ENCODE measurements at regions not wholly inside any gene's neighbourhood (a gene's known extent, or its start where the extent isn't known, plus 50 kb on each side); places are given as distances from the start of the nearest gene placed in this dataset.

GRCh38 chr4:117533501-117533900 lies 448.1 kb upstream of the TRAM1L1 start:
- Histone ChIP-seq H3K9me3 (no peaks in the 10 kb centered on the region), H3K4me3 (ENCODE audit: low read depth in 2 of 2, low read length in 1 of 2) (no peak overlapping the region), H3K4me2 (no peak overlapping the region), H2AFZ (ENCODE audit: low read depth) (no peak overlapping the region), H4K20me1 (ENCODE audit: insufficient read depth) (no peaks in the 10 kb centered on the region), H3K27ac (ENCODE audit: low read depth in 2 of 2, low read length in 1 of 2) (no peak overlapping the region), H3K36me3 (replicated peaks in 1 of 2; ENCODE audit: control insufficient read depth in 1 of 2, insufficient read depth in 2 of 2, low read length in 1 of 2) (no peaks in the 10 kb centered on the region), H3F3A (replicated peaks; ENCODE audit: insufficient read depth) (no peaks in the 10 kb centered on the region), H3K9me2 (no peaks in the 10 kb centered on the region), H3K79me2 (ENCODE audit: insufficient read depth) (no peaks in the 10 kb centered on the region), H3K9ac (no peak overlapping the region), H3K27me3 (ENCODE audit: insufficient read depth) (no peaks in the 10 kb centered on the region), H3K4me1 (ENCODE audit: control insufficient read depth in 1 of 2, insufficient read depth in 2 of 2, low read depth in 1 of 2, low read length in 1 of 2) (no peaks in the 10 kb centered on the region)
- ChIA-PET CTCF (no interaction called here), POLR2A (no interaction called here)
- WGBS (ENCODE audit: low lambda C conversion rate): 68% methylated on average over 1 of the region's 1 CpG
- no peak for DNase-seq
- TF ChIP-seq TEAD4 (IDR thresholded peaks at IDR 0.05; ENCODE audit: borderline replicate concordance, insufficient read depth) (no peak), USF1 (IDR thresholded peaks at IDR 0.05; ENCODE audit: borderline replicate concordance, low read depth) (no peak), ZBTB33 (IDR thresholded peaks at IDR 0.05; ENCODE audit: borderline replicate concordance, low read depth) (no peak), MEF2A (IDR thresholded peaks at IDR 0.05; ENCODE audit: borderline replicate concordance, low read depth) (no peak), MAX (IDR thresholded peaks at IDR 0.05; ENCODE audit: low read depth) (no peak), RAD21 (IDR thresholded peaks at IDR 0.05; ENCODE audit: low read length) (no peak), FOSL2 (IDR thresholded peaks at IDR 0.05; ENCODE audit: borderline replicate concordance, low read depth) (no peak), PBX3 (IDR thresholded peaks at IDR 0.05) (no peak), TAF1 (IDR thresholded peaks at IDR 0.05; ENCODE audit: borderline replicate concordance, low read depth, low read length) (no peak), FOXM1 (IDR thresholded peaks at IDR 0.05; ENCODE audit: low read depth) (no peak), USF2 (IDR thresholded peaks at IDR 0.05; ENCODE audit: borderline replicate concordance, low read depth, low read length) (no peak)

- no peaks in the 10 kb centered on the region for H3K27me3 ChIP-seq (ENCODE audit: insufficient read depth)
- H3K9me2 ChIP-seq: no peaks in the 10 kb centered on the region
- 36% methylated on average over 1 of the region's 1 CpG for WGBS (ENCODE audit: low lambda C conversion rate)
- no peaks in the 10 kb centered on the region for H3F3A ChIP-seq (replicated peaks; ENCODE audit: insufficient read depth)
- no peak overlapping the region for H3K9ac ChIP-seq
- H4K20me1 ChIP-seq (ENCODE audit: insufficient read depth): no peaks in the 10 kb centered on the region
- H3K9me3 ChIP-seq: no peaks in the 10 kb centered on the region
- CTCF ChIA-PET: no interaction called here
- POLR2A ChIA-PET: no interaction called here
- TF ChIP-seq JUND (IDR thresholded peaks at IDR 0.05) (no peak), POLR2AphosphoS5 (IDR thresholded peaks at IDR 0.05; ENCODE audit: low read depth, low read length) (no peak), YY1 (IDR thresholded peaks at IDR 0.05; ENCODE audit: low read depth) (no peak), GABPA (IDR thresholded peaks at IDR 0.05; ENCODE audit: low read depth) (no peak), FOXJ3 (CRISPR knock-in tag; IDR thresholded peaks at IDR 0.05) (no peak), USF2 (IDR thresholded peaks at IDR 0.05; ENCODE audit: borderline replicate concordance, low read depth, low read length) (no peak)
- no peak overlapping the region for H3K4me3 ChIP-seq (ENCODE audit: low read depth in 2 of 2, low read length in 1 of 2)
- no peak for DNase-seq
- H3K27ac ChIP-seq (ENCODE audit: low read depth in 2 of 2, low read length in 1 of 2): no peak overlapping the region
- no peaks in the 10 kb centered on the region for H3K4me1 ChIP-seq (ENCODE audit: control insufficient read depth in 1 of 2, insufficient read depth in 2 of 2, low read depth in 1 of 2, low read length in 1 of 2)
- H3K36me3 ChIP-seq (replicated peaks in 1 of 2; ENCODE audit: control insufficient read depth in 1 of 2, insufficient read depth in 2 of 2, low read length in 1 of 2): no peaks in the 10 kb centered on the region
- no peak overlapping the region for H2AFZ ChIP-seq (ENCODE audit: low read depth)
- H3K79me2 ChIP-seq (ENCODE audit: insufficient read depth): no peaks in the 10 kb centered on the region
- no peak overlapping the region for H3K4me2 ChIP-seq
Measured at GRCh38 chr4:117545039-117545438, 459.7 kb upstream of the TRAM1L1 start.

All from SK-N-SH (cell line).